ENCODE measurements at regions not wholly inside any gene's neighbourhood (a gene's known extent, or its start where the extent isn't known, plus 50 kb on each side); places are given as distances from the start of the nearest gene placed in this dataset.

DNA sequence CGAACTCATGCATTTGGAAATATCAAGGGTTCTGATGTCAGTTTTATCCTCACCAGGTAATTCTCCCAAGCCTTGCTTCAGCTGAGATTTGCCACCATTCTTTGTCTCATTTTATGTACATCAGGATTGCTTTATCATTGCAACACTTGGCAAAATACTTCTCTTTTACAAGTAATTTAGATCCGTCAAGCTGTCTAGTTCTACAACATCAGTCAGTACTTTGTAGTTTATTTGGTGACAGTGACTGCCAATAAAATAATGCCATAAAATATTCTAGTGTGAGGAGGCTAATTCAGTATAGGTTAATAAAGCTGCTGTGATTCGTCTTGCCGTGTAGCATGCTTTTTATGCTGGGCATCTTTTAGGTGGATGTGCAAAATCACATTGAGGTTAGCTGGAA is 565.3 kb upstream of the SGO1 start:
- Mint-ChIP-seq H3K36me3 (ENCODE audit: low read depth) (no peaks in the 10 kb centered on the region), H3K9me3 (peaks cover 5% of the 10 kb centered on the region), H3K4me1 (no peaks in the 10 kb centered on the region), H3K4me3 (no peak overlapping the region), H3K27me3 (ENCODE audit: low read depth) (no peaks in the 10 kb centered on the region), H3K27ac (ENCODE audit: unreplicated experiment) (no peak overlapping the region)
- no peak for DNase-seq (ENCODE audit: low read depth, low spot score)
- TF ChIP-seq, protein P1, sequence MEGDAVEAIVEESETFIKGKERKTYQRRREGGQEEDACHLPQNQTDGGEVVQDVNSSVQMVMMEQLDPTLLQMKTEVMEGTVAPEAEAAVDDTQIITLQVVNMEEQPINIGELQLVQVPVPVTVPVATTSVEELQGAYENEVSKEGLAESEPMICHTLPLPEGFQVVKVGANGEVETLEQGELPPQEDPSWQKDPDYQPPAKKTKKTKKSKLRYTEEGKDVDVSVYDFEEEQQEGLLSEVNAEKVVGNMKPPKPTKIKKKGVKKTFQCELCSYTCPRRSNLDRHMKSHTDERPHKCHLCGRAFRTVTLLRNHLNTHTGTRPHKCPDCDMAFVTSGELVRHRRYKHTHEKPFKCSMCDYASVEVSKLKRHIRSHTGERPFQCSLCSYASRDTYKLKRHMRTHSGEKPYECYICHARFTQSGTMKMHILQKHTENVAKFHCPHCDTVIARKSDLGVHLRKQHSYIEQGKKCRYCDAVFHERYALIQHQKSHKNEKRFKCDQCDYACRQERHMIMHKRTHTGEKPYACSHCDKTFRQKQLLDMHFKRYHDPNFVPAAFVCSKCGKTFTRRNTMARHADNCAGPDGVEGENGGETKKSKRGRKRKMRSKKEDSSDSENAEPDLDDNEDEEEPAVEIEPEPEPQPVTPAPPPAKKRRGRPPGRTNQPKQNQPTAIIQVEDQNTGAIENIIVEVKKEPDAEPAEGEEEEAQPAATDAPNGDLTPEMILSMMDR (conservative IDR thresholded peaks at IDR 0.05): no peak

DNA sequence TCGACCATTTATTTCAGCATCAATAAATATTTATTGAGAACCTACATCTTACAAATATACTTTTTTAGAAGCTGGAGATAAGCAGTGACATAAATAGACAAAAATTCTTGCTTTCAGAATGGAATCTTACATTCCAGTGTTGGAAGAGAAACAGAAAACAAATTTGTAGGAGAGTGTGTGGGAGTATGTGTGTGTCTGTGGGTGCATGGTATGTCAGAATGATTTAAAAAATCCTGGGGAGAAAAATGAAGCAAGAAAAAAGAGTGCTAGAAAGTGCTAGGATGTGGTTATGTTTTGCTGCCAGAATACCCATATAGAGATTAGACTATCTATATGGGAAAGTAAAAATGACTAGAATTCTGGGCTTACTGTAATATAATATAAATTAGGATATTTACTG is 561.7 kb upstream of the SGO1 start:
- Mint-ChIP-seq H3K4me3 (no peak overlapping the region), H3K27me3 (ENCODE audit: low read depth) (no peaks in the 10 kb centered on the region), H3K36me3 (ENCODE audit: low read depth) (no peaks in the 10 kb centered on the region), H3K4me1 (peaks cover 9% of the 10 kb centered on the region), H3K9me3 (peaks cover 5% of the 10 kb centered on the region), H3K27ac (ENCODE audit: unreplicated experiment) (no peak overlapping the region)
- TF ChIP-seq, protein P1 (conservative IDR thresholded peaks at IDR 0.05): no peak
- no peak for DNase-seq (ENCODE audit: low read depth, low spot score)

DNA sequence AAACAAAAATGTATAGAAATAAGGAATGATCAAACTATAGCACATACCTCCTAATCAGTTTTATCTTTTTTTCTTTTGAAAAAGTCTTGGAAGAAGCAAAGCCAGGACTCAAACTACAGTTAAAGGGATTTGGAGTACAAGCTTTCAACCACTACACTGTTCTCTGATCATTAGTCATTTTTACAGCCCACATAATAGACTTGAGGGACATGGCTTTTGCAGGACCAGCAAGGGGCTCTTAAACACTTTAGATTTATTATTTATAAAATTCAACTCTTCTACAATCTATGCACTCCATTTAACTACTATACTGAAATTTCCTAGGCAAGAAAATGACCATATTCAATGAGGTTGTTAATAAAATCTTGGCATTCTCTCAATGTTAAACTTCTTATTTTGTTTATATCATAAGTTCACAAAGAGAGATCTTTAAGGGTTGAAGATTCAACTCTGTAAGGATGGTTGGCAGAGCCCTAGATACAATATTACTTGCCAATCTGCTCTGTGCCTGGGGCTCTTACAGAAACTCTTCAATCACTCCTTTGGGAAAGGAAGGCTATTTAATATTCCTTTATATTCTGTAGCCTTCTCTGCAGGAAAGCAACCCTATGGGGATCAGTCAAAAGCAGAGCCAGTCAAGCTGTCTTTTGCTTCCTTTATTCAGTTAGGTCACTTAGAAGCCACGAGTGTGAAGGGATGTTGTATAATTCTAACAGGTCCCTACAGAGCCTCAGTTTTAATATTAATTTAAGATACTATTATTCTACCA is 557.7 kb upstream of the SGO1 start:
- H3K4me1 Mint-ChIP-seq: peaks cover 9% of the 10 kb centered on the region
- H3K27ac Mint-ChIP-seq (ENCODE audit: unreplicated experiment): no peak overlapping the region
- DNase-seq (ENCODE audit: low read depth, low spot score): no peak
- H3K9me3 Mint-ChIP-seq: peaks cover 2% of the 10 kb centered on the region
- no peak overlapping the region for H3K4me3 Mint-ChIP-seq
- H3K36me3 Mint-ChIP-seq (ENCODE audit: low read depth): no peaks in the 10 kb centered on the region
- no peaks in the 10 kb centered on the region for H3K27me3 Mint-ChIP-seq (ENCODE audit: low read depth)
- TF ChIP-seq, protein P1 (conservative IDR thresholded peaks at IDR 0.05): no peak

DNA sequence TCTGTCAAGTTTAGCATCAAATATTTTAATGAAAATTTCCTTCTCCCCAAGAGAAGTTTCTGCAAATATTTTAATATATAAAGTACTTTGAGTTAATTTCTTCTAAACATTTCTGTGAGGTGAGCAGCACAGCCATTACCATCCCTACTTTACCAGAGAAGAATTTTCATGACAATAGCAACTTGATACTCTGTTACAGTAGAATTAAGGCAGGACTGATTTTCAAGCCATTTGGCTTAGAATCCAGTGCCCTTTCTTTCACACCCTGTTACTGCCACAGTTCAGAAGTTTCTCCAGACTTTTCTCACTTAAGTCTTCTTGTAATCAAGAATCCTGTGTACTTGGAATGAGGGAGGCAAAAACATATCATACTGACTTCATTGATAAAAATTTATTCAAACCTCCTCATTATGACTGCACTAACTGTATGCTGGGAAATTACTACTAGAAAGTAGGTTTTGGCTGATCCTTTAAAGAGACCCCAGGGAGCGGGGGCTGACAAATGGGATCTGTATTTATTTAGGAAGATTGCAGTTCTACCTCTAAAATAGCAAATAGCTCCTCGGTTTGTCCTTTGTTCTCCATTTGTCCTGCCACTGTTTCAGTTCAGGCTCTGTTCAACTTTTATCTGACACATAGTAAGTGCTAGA is 557.0 kb upstream of the SGO1 start:
- H3K9me3 Mint-ChIP-seq: no peaks in the 10 kb centered on the region
- H3K27ac Mint-ChIP-seq (ENCODE audit: unreplicated experiment): no peak overlapping the region
- no peaks in the 10 kb centered on the region for H3K27me3 Mint-ChIP-seq (ENCODE audit: low read depth)
- H3K36me3 Mint-ChIP-seq (ENCODE audit: low read depth): no peaks in the 10 kb centered on the region
- no peak overlapping the region for H3K4me3 Mint-ChIP-seq
- TF ChIP-seq, protein P1 (conservative IDR thresholded peaks at IDR 0.05): no peak
- DNase-seq (ENCODE audit: low read depth, low spot score): no peak
- H3K4me1 Mint-ChIP-seq: peaks cover 9% of the 10 kb centered on the region

DNA sequence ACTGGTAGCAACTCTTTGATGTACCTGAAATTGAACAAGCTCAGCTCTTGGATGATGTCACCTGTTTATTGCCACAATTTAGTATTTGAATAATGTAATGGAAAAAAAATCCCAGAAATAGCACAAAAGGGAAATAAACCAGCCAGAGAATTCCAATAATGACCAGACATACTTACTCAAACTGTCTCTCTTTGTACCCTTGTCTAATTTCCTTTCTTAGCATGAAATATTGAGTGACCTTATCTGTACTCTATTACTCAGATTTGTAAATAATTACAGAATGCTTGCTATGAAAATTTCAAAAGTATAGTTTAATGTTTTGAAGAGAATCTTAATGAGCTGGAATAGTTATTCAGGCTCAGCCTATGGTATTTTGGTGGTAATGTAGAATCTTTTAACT is 555.4 kb upstream of the SGO1 start:
- TF ChIP-seq, protein P1 (conservative IDR thresholded peaks at IDR 0.05): no peak
- H3K36me3 Mint-ChIP-seq (ENCODE audit: low read depth): no peaks in the 10 kb centered on the region
- peaks cover 9% of the 10 kb centered on the region for H3K4me1 Mint-ChIP-seq
- DNase-seq (ENCODE audit: low read depth, low spot score): no peak
- no peak overlapping the region for H3K4me3 Mint-ChIP-seq
- H3K9me3 Mint-ChIP-seq: no peaks in the 10 kb centered on the region
- H3K27ac Mint-ChIP-seq (ENCODE audit: unreplicated experiment): no peak overlapping the region
- no peaks in the 10 kb centered on the region for H3K27me3 Mint-ChIP-seq (ENCODE audit: low read depth)

Data from neural crest cell (in vitro differentiated cells).